Upper lobe of left lung (tissue), 6 donors: ENCODE measurements at regions not wholly inside any gene's neighbourhood (a gene's known extent, or its start where the extent isn't known, plus 50 kb on each side); places are given as distances from the start of the nearest gene placed in this dataset.

Experiments used
- ATAC-seq, 2 donors: fragments of 200-7000 bp; cut with Tn5 transposase; one replicate each; pipeline ENCODE4 v1.9.1; 2022; ENCODE audit warnings: mild to moderate bottlenecking in 2 of 2, moderate library complexity in 2 of 2; ENCODE audit not compliant: low FRiP score in 2 of 2
- DNase-seq, 2 donors: peaks; one replicate each; pipeline ENCODE4 v3.0.0-alpha.2; 2019 to 2020
- H3K27ac ChIP-seq, 4 donors: fragments of 200-600 bp; sonication (generic); one replicate each; pipeline ENCODE4 v1.5.1; 2016 to 2019
- H3K27me3 ChIP-seq, 4 donors: fragments of 200-600 bp; sonication (generic); one replicate each; pipeline ENCODE4 v1.5.1; 2017 to 2019
- H3K36me3 ChIP-seq, 4 donors: fragments of 200-600 bp; sonication (generic); one replicate each; pipeline ENCODE4 v1.5.1; 2016 to 2019
- H3K4me1 ChIP-seq, 4 donors: fragments of 200-600 bp; sonication (generic); one replicate each; pipeline ENCODE4 v1.5.1; 2018 to 2019
- H3K4me3 ChIP-seq, 4 donors: fragments of 200-600 bp; sonication (generic); one replicate each; pipeline ENCODE4 v1.5.1; 2017 to 2019; ENCODE audit warnings: mild to moderate bottlenecking in 2 of 4, moderate library complexity in 1 of 4
- H3K9me3 ChIP-seq, 4 donors: fragments of 200-600 bp; sonication (generic); one replicate each; pipeline ENCODE4 v1.5.1; 2018 to 2019
- CTCF ChIP-seq, 6 experiments: fragments of 450-650 bp in 4 of 6; fragments of 200-600 bp in 2 of 6; sonication (generic) in 2 of 6; IDR thresholded peaks; one replicate each; pipeline ENCODE4 v1.5.1; 2016 to 2019; ENCODE audit warnings: antibody characterized with exemption in 6 of 6
- EP300 ChIP-seq, 4 donors: sonication (generic); formaldehyde crosslinking; IDR thresholded peaks; one replicate each; pipeline ENCODE4 v1.5.1; 2017; ENCODE audit warnings: antibody characterized with exemption in 4 of 4, control low read depth in 2 of 4
- POLR2A ChIP-seq, 4 donors: fragments of 450-650 bp; IDR thresholded peaks; one replicate each; pipeline ENCODE4 v1.5.1; 2016 to 2017; ENCODE audit warnings: antibody characterized with exemption in 4 of 4, mild to moderate bottlenecking in 2 of 4
- POLR2AphosphoS5 ChIP-seq, 2 donors: sonication (generic); formaldehyde crosslinking; IDR thresholded peaks; one replicate each; pipeline ENCODE4 v1.5.1; 2017; ENCODE audit warnings: antibody characterized with exemption in 2 of 2
- WGBS, 2 donors: methylation state at CpG; one replicate each; pipeline ENCODE4 v1.1.5; 2017 to 2018; 5-methylcytosine and 5-hydroxymethylcytosine counted together
- donor health status: DM: no; HTN: no; CAD: no; lungs with moderate emphysema.
- donor health status: DM: no; HTN: yes; CAD: no; lungs with severe emphysema.

GRCh38 chr10:2081501-2081900, 344.2 kb upstream of the ADARB2 start:
- TF ChIP-seq EP300 (IDR thresholded peaks at IDR 0.05) (no peak), POLR2AphosphoS5 (IDR thresholded peaks at IDR 0.05) (peak in 1 of 2 donors; percentile 50)

GRCh38 chr10:2079603-2080078, 342.3 kb upstream of the ADARB2 start:
- no peaks in the 10 kb centered on the region for H3K27me3 ChIP-seq
- ATAC-seq, result no peak
- DNase-seq, result no peak
- no peak overlapping the region for H3K27ac ChIP-seq
- no peaks in the 10 kb centered on the region for H3K9me3 ChIP-seq
- H3K4me3 ChIP-seq, result no peak overlapping the region
- no peaks in the 10 kb centered on the region for H3K4me1 ChIP-seq
- WGBS, 2 donors, result 47 to 49% methylated on average over 4 of the region's 4 CpGs
- no peaks in the 10 kb centered on the region for H3K36me3 ChIP-seq
- TF ChIP-seq CTCF (IDR thresholded peaks at IDR 0.05) (no peak), POLR2A (IDR thresholded peaks at IDR 0.05) (no peak), POLR2AphosphoS5 (IDR thresholded peaks at IDR 0.05) (no peak), EP300 (IDR thresholded peaks at IDR 0.05) (no peak)

More at GRCh38 chr10:2081501-2081900, 344.2 kb upstream of the ADARB2 start:
- WGBS, 2 donors, result 34 to 66% methylated on average over 3 of the region's 3 CpGs
- Histone ChIP-seq H3K27ac (no peak overlapping the region), H3K4me3 (no peak overlapping the region), H3K9me3 (no peaks in the 10 kb centered on the region), H3K4me1 (no peaks in the 10 kb centered on the region), H3K27me3 (no peaks in the 10 kb centered on the region), H3K36me3 (no peaks in the 10 kb centered on the region)
- ATAC-seq, result no peak
- DNase-seq, result no peak

- WGBS, 2 donors, result 79 to 86% methylated on average over 5 of the region's 5 CpGs
- H3K27me3 ChIP-seq, result no peaks in the 10 kb centered on the region
- ATAC-seq, result no peak
- no peak for DNase-seq
- H3K9me3 ChIP-seq, result no peaks in the 10 kb centered on the region
- no peaks in the 10 kb centered on the region for H3K4me1 ChIP-seq
- TF ChIP-seq POLR2A (IDR thresholded peaks at IDR 0.05), result no peak
- TF ChIP-seq POLR2AphosphoS5 (IDR thresholded peaks at IDR 0.05), result no peak
- no peak for TF ChIP-seq CTCF (IDR thresholded peaks at IDR 0.05)
- no peak for TF ChIP-seq EP300 (IDR thresholded peaks at IDR 0.05)
- H3K4me3 ChIP-seq, result no peak overlapping the region
- no peaks in the 10 kb centered on the region for H3K36me3 ChIP-seq
- no peak overlapping the region for H3K27ac ChIP-seq
These were observed 339.9 kb upstream of the ADARB2 start for GRCh38 chr10:2077231-2077630.

GRCh38 chr10:2076528-2076927, 339.2 kb upstream of the ADARB2 start:
- Histone ChIP-seq H3K9me3 (no peaks in the 10 kb centered on the region), H3K36me3 (no peaks in the 10 kb centered on the region), H3K4me1 (no peaks in the 10 kb centered on the region), H3K27me3 (no peaks in the 10 kb centered on the region), H3K4me3 (no peak overlapping the region), H3K27ac (no peak overlapping the region)
- whole genome bisulfite sequencing, 2 donors, result 90 to 91% methylated on average over 9 to 11 of the region's 11 CpGs
- no peak for TF ChIP-seq EP300 (IDR thresholded peaks at IDR 0.05)
- TF ChIP-seq POLR2A (IDR thresholded peaks at IDR 0.05), result no peak
- TF ChIP-seq POLR2AphosphoS5 (IDR thresholded peaks at IDR 0.05), result no peak
- no peak for TF ChIP-seq CTCF (IDR thresholded peaks at IDR 0.05)
- no peak for ATAC-seq
- no peak for DNase-seq

- 68 to 77% methylated on average over 2 of the region's 2 CpGs for WGBS, 2 donors
- ATAC-seq (no peak), DNase-seq (no peak)
- H3K9me3 ChIP-seq, result peaks cover 0 to 3% (median 0%) of the 10 kb centered on the region in 4 donors
- H3K36me3 ChIP-seq, result no peaks in the 10 kb centered on the region
- H3K27ac ChIP-seq, result no peak overlapping the region
- no peaks in the 10 kb centered on the region for H3K4me1 ChIP-seq
- H3K4me3 ChIP-seq, result no peak overlapping the region
- no peak for TF ChIP-seq CTCF (IDR thresholded peaks at IDR 0.05)
- no peak for TF ChIP-seq EP300 (IDR thresholded peaks at IDR 0.05)
- TF ChIP-seq POLR2A (IDR thresholded peaks at IDR 0.05), result no peak
- TF ChIP-seq POLR2AphosphoS5 (IDR thresholded peaks at IDR 0.05), result no peak
- H3K27me3 ChIP-seq, result no peaks in the 10 kb centered on the region
These were observed 329.7 kb upstream of the ADARB2 start for GRCh38 chr10:2067015-2067414.
